ENCODE measurements at regions not wholly inside any gene's neighbourhood (a gene's known extent, or its start where the extent isn't known, plus 50 kb on each side); places are given as distances from the start of the nearest gene placed in this dataset.

- no peak for DNase-seq
These were observed 2171.4 kb downstream of the LRRC4C start for GRCh38 chr11:39288011-39288410.

- DNase-seq = no peak
These were observed 2191.2 kb downstream of the LRRC4C start for GRCh38 chr11:39268176-39268690.

DNA sequence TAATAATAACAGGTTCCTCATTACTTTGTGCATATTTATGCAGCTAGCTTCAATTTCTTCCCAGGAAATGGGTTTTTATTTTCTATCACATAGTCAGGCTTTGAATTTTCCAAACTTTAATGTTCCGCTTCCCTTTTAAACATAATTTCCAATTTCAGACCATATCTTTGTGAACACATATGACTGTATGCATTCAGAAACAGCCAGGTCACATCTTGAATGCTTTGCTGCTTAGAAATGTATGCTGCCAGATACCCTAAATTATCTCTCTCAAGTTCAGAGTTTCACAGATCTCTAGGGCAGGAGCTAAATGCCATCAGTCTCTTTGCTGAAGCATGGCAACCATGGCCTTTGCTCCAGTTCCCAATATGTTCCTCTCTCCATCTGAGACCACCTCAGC lies 2203.8 kb downstream of the LRRC4C start:
- DNase-seq = no peak

GRCh38 chr11:39249566-39250365 lies 2209.7 kb downstream of the LRRC4C start:
- no peak for DNase-seq

- no peak for DNase-seq
These were observed 2211.8 kb downstream of the LRRC4C start for GRCh38 chr11:39247570-39248137.

DNA sequence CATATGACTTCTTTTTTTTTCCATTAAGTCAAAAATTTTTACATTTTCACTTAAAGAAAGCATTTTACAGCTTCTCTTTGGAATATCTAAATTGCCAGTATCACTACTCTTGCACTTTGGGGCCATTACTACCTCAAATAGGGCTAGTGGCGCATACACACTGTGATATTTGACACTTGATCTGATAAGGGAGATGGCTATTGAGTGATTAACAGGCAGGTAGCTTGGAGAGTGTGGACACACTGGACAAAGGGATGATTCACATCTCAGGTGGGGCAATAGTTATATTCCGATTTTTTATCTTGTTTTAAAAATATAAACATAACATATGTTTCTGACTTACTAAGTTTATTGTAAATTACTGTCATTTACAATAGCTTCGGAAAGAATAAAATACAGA lies 2219.9 kb downstream of the LRRC4C start:
- no peak for DNase-seq

DNA sequence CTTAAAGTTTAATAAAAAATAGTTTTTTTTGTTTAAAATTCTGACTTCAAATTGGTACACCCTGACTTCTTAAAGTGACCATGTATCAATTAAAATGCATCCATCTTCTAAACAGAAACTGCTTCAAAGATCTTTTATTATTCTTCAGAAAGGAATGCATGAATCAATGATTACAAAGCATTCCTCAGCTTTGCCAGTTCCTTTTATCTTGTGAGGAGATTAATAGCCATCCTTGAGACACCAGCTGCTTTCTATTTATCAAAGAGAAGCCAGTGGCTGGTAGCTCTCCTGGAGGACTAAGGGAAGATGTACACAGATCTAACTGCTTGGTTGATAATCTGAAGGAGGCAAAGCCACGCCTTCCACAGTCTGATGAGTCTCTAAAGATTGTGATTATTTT lies 2222.5 kb downstream of the LRRC4C start:
- no peak for DNase-seq

GRCh38 chr11:39221550-39222138 lies 2237.8 kb downstream of the LRRC4C start:
- no peak for DNase-seq

DNA sequence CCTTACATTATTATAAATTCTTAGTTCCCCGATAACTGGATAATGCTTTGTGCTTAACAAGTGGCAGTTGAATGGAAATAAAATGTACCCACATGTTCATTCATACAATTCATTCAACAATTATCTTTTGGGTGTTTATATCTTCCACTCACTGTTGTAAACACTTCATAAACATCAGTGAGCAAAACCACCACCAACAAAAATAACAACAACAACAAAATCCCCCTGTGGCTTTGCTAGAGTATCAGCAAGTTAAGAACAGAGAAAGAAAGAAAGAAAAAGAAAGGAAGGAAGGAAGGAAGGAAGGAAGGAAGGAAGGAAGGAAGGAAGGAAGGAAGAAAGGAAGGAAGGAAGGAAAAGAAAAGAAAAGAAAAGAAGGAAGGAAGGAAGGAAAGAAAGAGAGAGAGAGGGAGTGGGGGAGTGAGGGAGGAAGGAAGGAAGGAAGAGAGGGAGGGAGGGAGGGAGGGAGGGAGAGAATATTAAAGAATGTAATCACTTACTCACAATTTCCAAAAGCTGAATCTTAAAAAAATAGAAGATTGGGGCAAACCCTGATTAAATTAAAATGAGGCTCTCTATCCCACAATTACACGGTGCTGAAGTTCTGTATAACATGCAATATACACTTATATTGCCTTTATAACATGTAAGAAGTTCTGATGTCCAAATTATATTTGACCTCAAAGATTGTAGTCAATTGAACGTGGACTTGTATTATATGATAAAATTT lies 2238.8 kb downstream of the LRRC4C start:
- no peak for DNase-seq

- DNase-seq = no peak
These were observed 2239.4 kb downstream of the LRRC4C start for GRCh38 chr11:39220069-39220468.

DNA sequence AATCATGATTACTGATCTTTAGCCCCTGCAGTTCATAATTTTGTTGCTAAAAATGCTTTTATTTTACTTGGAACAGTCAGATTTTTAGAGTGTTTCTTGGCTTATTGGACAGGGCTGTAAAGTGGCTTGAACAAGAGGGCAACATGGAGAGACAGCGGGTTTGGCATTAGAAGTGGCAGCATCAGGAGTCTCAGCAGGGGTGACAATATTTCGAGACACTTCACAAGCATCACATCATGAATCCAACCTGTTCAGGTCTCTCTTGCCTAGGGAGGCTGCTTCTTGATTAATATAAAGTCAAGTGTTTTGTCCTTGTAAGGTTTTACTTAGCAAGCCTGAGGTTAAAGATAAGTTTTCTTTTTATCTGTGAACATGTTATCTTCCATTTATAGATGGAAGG lies 2249.5 kb downstream of the LRRC4C start:
- DNase-seq = no peak

GRCh38 chr11:39205236-39205995 lies 2254.0 kb downstream of the LRRC4C start:
- no peak for DNase-seq

DNA sequence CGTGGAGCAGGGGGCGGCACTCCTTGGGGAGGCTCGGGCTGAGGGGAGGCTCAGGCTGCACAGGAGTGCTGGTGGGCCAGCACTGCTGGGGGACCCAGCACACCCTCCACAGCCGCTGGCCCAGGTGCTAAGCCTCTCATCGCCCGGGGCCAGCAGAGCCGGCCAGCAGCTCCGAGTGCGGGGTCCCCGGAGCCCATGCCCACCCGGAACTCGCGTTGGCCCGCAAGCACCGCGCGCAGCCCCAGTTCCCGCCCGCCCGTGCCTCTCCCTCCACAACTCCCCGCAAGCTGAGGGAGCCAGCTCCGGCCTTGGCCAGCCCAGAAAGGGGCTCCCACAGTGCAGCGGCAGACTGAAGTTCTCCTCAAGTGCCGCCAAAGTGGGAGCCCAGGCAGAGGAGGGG lies 2266.8 kb downstream of the LRRC4C start:
- DNase-seq = no peak

DNA sequence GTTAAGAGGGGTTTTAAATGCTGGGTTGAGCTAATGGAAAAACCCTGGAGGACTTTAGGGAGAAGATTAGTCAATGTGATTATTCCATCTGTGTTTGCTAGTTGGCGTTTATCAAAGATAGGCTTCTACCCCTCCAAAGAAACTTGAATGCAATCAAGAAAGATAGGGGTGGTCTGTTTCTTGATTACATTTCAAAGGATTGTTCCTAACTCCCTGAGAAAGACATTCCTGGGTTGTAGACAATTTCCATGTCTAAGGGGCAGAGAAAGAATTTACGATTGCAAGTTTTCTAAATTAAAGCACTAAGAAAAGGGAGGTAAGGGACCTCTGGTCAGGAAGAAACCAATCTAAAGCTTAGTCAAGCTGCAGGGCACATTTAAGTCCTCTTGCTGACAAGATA lies 2268.7 kb downstream of the LRRC4C start:
- no peak for DNase-seq

- DNase-seq = no peak
These were observed 2281.8 kb downstream of the LRRC4C start for GRCh38 chr11:39177678-39178077.

GRCh38 chr11:39174965-39175364 lies 2284.5 kb downstream of the LRRC4C start:
- DNase-seq = no peak

DNA sequence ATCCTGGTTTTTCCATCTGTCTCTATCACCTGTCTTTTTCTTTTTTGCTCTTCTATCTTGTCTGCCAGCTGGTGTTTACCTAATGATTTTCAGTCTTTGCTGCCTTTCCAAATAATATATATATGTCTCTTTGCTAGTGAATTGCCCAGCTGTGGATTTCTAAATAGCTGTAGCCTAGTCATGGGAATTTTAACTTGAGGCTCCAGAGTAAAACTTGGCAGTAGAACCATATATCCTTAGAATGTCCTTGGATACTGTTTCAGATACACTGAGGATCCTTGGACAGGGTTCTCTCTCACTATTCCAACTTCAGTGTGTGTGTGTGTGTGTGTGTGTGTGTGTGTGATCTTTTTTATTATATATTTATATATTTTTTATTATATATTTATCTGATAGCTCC lies 2285.3 kb downstream of the LRRC4C start:
- no peak for DNase-seq

GRCh38 chr11:39165021-39165420 lies 2294.4 kb downstream of the LRRC4C start:
- DNase-seq = no peak

GRCh38 chr11:39149214-39149613 lies 2310.2 kb downstream of the LRRC4C start:
- DNase-seq = no peak

GRCh38 chr11:39145346-39145745 lies 2314.1 kb downstream of the LRRC4C start:
- no peak for DNase-seq

DNA sequence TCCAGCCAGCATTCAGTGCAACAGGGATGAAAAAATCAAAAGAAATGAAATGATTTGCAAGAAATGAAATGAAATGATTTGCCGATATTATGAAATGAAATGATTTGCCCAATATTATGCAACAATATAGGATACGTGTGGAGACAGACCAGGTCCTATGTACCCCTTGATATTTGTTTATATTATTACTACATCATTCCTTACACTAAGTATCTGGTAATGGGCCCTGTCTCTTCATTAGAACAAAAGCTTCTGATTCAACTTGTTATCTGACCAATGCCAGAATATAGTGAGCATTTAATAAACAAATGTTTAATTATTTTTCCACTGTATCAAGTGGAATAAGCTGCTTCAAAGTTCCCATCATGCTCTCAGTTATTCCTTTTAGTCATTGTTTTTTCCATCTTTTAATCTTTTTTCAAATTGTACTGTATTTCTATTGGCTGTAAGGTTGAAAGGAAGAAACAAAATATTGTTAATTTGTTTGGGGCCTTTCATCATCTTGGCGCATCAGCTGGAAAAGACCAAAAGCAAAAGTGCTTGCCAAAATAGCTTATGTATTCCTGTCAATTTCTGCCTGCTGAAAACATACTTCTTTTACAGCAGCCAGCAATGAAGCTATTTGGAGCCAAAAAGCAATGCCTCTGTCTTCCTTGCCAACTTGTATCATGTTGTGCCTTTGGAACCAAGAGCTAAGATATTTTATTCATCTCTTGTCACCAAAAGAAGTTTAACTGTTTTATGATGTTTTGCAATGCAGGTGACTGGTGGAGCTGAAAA lies 2314.9 kb downstream of the LRRC4C start:
- no peak for DNase-seq

GRCh38 chr11:39139581-39139980 lies 2319.9 kb downstream of the LRRC4C start:
- no peak for DNase-seq

Measured in CD4-positive, alpha-beta T cell treated with Interleukin-17A for 1 hour (primary cell).